GM21390 (cell line): ENCODE measurements at regions not wholly inside any gene's neighbourhood (a gene's known extent, or its start where the extent isn't known, plus 50 kb on each side); places are given as distances from the start of the nearest gene placed in this dataset.
"Not testable (repeated sequence)": the region's sequence is repeated elsewhere in the genome, so short reads cannot be mapped to it uniquely, and the experiment has no call there.

Experiments
- ATAC-seq: cut with Tn5 transposase; IDR thresholded peaks from one replicate; pipeline ENCODE4 v1.9.1; 2021; ENCODE audit not compliant: unreplicated experiment

DNA sequence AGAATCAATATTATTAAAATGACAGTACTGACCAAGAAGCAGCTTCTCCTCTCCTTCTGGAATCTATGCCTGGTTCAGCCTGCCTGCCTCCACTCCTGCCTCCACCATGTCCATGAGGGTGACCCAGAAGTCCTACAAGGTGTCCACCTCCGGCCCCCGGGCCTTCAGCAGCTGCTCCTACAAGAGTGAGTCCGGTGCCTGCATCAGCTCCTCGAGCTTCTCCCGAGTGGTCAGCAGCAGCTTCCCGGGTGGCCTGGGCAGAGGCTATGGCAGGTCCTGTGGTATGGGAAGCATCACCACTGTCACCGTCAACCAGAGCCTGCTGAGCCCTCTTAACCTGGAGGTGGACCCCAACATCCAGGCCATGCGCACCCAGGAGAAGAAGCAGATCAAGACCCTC, 822.4 kb upstream of the NEGR1 start:
- ATAC-seq: no peak

DNA sequence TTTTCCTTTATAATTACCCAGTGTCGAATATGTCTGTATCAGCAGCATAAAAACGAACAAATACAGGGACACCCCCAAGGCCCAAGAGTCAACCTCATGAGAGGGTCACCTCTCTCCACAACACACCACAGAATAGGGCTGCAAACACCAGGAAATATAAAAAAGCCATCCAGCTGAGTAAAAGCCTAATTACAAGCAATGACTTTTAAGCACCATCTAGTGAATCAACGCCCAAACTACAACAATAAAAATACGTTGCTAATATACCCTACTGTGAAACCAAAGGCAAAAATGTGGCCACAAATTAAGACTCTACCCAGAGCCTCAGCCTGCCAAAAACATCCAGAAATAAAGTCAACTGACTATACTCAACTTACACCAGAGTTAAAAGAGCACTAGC, 817.9 kb upstream of the NEGR1 start:
- ATAC-seq: no peak

DNA sequence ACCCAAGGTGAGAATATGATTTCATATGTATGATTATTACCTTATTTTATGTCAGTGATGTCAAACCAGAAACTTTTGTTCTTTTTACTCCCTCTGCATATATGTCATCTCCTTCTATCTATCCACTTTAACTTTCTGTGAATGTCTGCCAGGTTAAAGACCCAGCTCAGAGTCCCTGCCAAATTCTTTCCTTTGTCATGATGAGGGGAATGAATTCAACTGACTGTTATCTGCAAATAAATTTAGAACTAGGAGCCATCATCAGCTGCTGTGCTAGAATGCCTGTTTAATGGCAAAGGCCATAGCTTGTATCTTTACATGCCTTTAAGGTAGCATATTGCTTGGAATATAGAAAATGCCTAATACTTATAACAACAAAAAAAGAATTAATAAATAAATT, 815.6 kb upstream of the NEGR1 start:
- ATAC-seq: no peak

DNA sequence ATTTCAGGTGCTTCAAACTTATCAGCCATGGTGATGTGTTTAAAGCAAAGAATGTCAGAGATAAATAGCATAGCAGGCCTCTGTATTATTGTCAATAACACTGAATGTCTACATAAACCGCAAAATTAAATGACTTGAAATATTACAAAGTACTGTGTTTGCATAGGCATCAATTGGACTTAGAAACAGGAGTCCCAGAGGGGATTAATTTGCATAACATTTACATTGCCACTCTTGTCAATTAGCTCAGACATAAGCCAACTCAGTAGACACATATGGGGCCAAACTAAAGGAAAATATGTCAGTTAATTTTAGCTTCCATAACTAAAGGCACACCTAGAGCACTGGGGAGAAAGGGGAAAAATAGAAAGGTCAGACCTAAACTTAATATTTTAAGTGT, 814.5 kb upstream of the NEGR1 start:
- no peak for ATAC-seq

GRCh38 chr1:73092383-73092782, 810.0 kb upstream of the NEGR1 start:
- no peak for ATAC-seq

- ATAC-seq: no peak
Measured at GRCh38 chr1:73066866-73067265, 784.5 kb upstream of the NEGR1 start.

DNA sequence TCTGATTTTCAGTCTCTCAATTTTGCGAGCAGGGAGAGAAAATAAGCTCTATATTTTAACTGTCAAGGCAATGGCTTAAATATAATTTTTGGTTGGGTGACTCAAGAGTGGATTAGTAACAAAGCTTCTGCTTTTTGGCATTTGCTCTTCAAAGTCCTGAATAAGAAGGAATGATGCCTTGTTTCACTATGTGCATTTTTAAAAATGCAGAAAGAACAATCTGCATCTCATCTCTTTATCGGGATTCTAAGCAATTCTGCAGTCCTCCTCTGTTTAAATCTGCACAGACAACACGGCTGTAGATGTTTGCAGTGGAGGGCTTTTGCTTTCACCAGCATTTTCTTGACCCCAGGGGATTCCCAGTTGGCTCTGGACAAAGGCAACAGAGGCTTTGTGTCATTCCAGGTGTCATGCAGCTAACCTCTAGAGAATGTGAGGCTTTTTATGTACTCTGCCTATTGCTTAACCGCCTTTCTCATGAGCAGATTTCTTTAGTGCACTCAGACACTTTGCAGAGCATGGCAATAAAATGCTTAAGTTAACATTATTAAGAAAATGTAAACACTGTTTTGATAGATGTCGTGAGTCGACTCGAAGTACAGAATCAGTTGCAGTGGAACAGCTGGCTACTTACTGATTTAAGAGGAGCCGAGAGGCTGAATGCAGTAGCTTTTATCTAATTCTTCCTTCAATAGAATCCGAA, 783.2 kb upstream of the NEGR1 start:
- ATAC-seq: no peak

DNA sequence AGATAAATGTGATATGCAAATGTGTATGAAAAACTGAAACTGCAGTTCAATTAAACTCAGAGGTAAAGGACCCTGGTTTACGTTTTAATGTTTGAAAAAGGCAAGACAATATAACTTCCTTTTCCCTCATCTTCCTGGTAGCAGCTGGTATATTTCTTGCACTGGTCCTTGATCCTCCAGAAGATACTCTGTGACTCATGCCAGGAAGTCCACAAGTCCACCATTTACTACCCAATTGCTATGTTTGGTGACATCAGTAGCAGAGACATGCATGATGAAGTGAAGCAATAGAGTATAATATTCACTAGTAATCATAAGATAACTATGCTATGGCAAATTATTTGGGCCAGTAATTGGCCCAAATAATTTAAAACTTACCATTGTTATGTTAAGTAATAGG, 774.5 kb upstream of the NEGR1 start:
- no peak for ATAC-seq

- ATAC-seq: no peak
Measured at GRCh38 chr1:73044241-73045036, 762.1 kb upstream of the NEGR1 start.

DNA sequence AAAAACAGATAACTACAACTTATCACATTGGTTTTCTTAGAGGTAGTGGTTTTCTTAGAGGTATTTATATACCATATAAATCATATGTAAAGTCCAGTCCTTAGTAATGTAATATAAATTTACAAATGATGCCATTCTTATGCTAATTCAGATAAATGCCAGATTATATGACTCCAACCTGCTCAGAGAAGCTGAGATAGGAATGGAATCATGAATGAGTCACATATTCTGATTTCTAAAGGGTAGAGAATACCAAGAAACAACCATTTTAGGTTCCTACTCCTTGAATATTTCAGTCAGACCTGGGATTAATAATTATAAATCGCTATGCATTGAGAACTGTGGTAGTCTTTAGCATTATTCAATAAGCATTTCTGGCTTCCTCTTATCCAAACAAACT, 760.1 kb upstream of the NEGR1 start:
- no peak for ATAC-seq

GRCh38 chr1:73040811-73041210, 758.5 kb upstream of the NEGR1 start:
- no peak for ATAC-seq

DNA sequence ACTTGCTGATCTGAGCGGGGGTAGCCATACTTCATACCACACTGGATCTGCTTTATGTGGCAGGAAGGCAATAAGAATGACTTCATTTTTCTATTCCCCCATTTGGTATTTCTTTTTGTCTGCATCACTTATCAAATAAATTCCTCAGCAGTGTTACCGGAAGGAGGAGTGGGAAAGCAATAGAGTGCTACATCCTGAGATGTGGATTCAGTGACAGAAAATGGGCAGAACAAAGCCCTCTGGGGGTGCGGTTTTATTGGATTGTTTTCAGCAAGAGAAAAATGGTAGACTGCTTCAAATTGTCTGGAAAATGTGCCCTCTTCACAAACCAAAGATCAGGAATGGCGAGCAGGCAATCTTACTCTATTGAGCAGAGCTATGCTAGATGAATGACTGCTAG, 751.9 kb upstream of the NEGR1 start:
- no peak for ATAC-seq

DNA sequence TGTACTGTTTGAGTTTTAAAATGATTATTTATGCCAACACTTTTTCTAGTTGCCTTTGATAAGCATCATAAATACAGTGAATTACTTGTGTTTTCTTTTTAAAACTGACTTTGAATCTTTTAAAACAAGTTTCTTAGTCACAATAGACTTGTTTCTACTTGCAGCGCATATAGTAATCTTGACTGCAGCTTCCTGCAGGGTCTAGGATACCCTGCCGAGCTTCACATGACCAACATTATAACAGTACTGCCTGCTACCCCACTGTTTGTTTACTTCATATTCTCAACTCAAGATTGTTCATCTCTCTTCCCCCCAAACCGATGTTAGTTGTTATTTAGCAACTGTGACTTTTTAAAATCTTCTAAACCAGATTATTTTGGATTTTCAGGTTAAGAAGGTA, 751.3 kb upstream of the NEGR1 start:
- ATAC-seq: no peak

GRCh38 chr1:73029571-73029970, 747.2 kb upstream of the NEGR1 start:
- no peak for ATAC-seq

DNA sequence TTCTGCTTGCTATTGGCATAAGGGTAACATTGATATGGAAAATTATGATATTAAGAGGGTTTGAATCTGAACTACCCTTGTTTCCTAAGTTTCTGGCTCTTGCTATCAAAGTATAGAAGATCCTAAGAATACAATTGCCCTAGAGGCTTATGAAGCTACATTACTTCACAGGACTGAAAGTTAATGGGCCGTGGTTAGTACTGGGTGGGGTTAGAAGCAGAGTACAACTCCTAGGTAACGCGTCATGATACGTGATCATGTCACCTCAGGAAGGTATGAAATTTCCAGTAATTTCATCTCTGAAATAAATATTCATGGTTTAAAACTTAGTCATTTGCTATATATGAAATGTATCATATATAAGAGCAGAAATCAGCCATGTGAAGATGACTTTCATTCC, 743.8 kb upstream of the NEGR1 start:
- ATAC-seq: no peak

DNA sequence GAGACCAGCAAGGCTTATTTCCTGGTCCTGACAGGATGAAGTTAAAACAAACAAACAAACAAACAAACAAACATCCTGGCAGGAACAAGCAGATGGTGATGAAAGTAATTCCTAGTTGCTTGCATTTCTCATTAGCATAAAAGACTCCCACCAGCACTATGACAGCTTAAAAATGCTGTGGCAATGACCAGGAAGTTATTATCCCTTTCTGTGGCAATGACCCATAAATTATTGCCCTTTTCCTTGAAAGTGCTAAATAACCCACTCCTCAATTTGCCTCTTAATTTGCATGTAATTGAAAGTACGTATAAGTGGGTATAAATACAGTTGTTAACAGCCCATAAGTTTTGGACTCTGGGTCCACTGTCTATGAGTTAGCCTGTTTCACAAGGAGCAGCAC, 727.6 kb upstream of the NEGR1 start:
- ATAC-seq: no peak

DNA sequence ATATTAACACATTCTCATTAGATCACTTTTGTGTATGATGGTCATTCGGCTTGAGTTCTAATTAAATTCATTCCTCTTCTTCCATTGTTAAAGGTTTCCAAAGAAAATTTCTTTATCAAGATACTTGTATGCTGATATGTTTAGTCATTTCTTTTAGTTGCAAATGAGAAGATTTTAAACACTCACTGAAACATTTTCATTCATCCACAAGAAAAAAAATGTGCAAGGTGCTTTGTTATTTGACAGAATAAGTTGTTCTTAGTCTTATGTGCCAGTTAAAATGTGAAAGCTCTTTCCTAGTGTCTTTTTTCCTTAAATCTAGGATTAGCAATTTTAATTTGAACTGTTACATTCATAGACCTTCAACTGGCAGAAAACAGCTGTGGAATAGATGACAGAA, 727.0 kb upstream of the NEGR1 start:
- ATAC-seq: no peak

- no peak for ATAC-seq
Measured at GRCh38 chr1:72997624-72998023, 715.3 kb upstream of the NEGR1 start.

DNA sequence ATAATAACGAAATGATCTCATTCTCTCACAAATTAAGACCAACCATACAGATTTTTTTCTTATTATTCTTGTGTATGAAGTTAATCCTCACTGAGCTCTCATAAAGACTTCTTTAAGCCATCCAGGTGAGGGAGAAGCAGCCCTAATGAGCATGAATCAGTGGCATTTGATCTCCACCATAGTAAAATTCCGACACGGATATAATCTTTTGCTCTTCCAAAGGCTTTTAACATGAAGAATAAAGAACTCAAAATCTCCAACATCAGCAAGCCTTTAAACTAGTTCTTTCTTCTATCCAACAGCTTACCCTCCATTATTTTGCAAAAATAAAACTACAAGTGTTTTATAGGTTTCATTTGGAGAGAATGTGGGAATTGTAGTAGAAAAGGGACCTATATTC, 714.7 kb upstream of the NEGR1 start:
- no peak for ATAC-seq

- not testable (repeated sequence) for ATAC-seq
Measured at GRCh38 chr1:72987871-72988270, 705.5 kb upstream of the NEGR1 start.

DNA sequence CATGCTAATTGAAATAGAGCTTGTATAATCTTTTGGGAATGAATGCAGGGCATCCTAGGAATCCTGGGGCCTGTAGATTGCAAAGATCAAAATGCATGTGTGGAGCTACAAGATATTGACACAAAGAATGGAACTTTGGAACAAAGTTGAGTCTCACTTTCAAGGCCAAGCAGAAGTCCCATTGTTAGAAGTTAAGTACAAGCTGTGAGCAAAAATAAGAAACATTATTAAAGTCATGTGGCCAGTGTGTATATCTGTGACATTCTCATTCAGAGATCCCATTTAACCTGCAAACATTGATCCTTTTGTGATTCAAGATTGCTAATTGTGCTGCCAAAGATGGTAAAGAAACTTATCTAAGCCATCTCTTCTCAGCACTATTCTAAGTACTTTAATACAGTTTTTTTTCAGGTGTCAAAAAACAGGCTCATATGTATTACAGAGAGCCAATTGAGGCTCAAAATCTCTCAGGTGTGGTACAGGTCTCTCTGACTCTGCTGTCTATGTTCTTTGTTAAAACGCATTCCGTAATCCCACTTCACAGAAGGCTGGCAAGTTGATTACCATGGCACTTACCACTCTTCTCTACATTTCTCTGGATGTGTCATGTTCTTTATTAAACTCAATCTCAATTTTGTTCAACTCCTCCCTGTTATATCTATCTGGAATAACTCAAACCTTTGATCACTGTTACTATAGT, 704.4 kb upstream of the NEGR1 start:
- no peak for ATAC-seq

- not testable (repeated sequence) for ATAC-seq
Measured at GRCh38 chr1:72985024-72985423, 702.7 kb upstream of the NEGR1 start.
